Left ventricle myocardium inferior (tissue), 1 donor: ENCODE measurements at regions not wholly inside any gene's neighbourhood (a gene's known extent, or its start where the extent isn't known, plus 50 kb on each side); places are given as distances from the start of the nearest gene placed in this dataset.
"Not testable (repeated sequence)": the region's sequence is repeated elsewhere in the genome, so short reads cannot be mapped to it uniquely, and the experiment has no call there.

ENCODE experiments used
- DNase-seq: peaks from one replicate; pipeline ENCODE4 v3.0.0-alpha.2; 2020
- H3K27ac ChIP-seq: fragments of 200-600 bp; replicated peaks from 2 replicates; pipeline ENCODE4 v1.8.0; 2021
- H3K27me3 ChIP-seq: fragments of 200-600 bp; 2 replicates; pipeline ENCODE4 v1.8.0; 2021; ENCODE audit warnings: low read depth
- H3K36me3 ChIP-seq: fragments of 200-600 bp; 2 replicates; pipeline ENCODE4 v1.8.0; 2021
- H3K4me1 ChIP-seq: fragments of 200-600 bp; 2 replicates; pipeline ENCODE4 v1.8.0; 2021
- H3K4me3 ChIP-seq: fragments of 200-600 bp; 2 replicates; pipeline ENCODE4 v1.8.0; 2021; ENCODE audit warnings: mild to moderate bottlenecking, moderate library complexity
- H3K9me3 ChIP-seq: fragments of 200-600 bp; replicated peaks from 2 replicates; pipeline ENCODE4 v1.8.0; 2021
- CTCF ChIP-seq: fragments of 200-600 bp; IDR thresholded peaks from 2 replicates; pipeline ENCODE4 v1.8.0; 2021; ENCODE audit warnings: antibody characterized with exemption, mild to moderate bottlenecking, borderline replicate concordance
- intact Hi-C: fragments of 100-400 bp; cut with micrococcal nuclease; formaldehyde crosslinking; loops from one replicate; pipeline ENCODE4 v1.11.0; 2022
- donor health status: DM: no; HTN: yes; CAD: no; lungs with severe emphysema.

- Histone ChIP-seq H3K36me3 (no peaks in the 10 kb centered on the region), H3K4me3 (no peak overlapping the region), H3K9me3 (peaks cover 19% of the 10 kb centered on the region), H3K27ac (no peak overlapping the region), H3K4me1 (peaks cover 15% of the 10 kb centered on the region), H3K27me3 (no peaks in the 10 kb centered on the region)
- DNase-seq: no peak
- TF ChIP-seq CTCF: no peak
- intact Hi-C loops: no loop called here
These were observed 120.7 kb downstream of the PCSK1 start for GRCh38 chr5:96312383-96312782.

GRCh38 chr5:96307047-96307446, 126.0 kb downstream of the PCSK1 start:
- H3K27me3 ChIP-seq, H3K4me1 ChIP-seq, intact Hi-C loops, H3K27ac ChIP-seq, H3K4me3 ChIP-seq, H3K36me3 ChIP-seq, DNase-seq: not testable (repeated sequence)
- peaks cover 46% of the 10 kb centered on the region for H3K9me3 ChIP-seq

GRCh38 chr5:96302174-96302738, 130.8 kb downstream of the PCSK1 start:
- Histone ChIP-seq H3K4me3 (no peak overlapping the region), H3K4me1 (peaks cover 6% of the 10 kb centered on the region), H3K27me3 (no peaks in the 10 kb centered on the region), H3K27ac (no peak overlapping the region), H3K36me3 (no peaks in the 10 kb centered on the region), H3K9me3 (peaks cover 42% of the 10 kb centered on the region)
- DNase-seq: no peak
- intact Hi-C loops: no loop called here
- TF ChIP-seq CTCF: no peak

- Histone ChIP-seq H3K4me3 (no peak overlapping the region), H3K9me3 (peaks cover 42% of the 10 kb centered on the region), H3K27me3 (no peaks in the 10 kb centered on the region), H3K27ac (no peak overlapping the region), H3K4me1 (peaks cover 17% of the 10 kb centered on the region), H3K36me3 (no peaks in the 10 kb centered on the region)
- intact Hi-C loops: no loop called here
- no peak for DNase-seq
- no peak for TF ChIP-seq CTCF
These were observed 132.1 kb downstream of the PCSK1 start for GRCh38 chr5:96300976-96301375.

GRCh38 chr5:96297867-96298266, 135.2 kb downstream of the PCSK1 start:
- Histone ChIP-seq H3K36me3 (no peaks in the 10 kb centered on the region), H3K9me3 (peaks cover 22% of the 10 kb centered on the region), H3K4me1 (peaks cover 35% of the 10 kb centered on the region), H3K4me3 (no peak overlapping the region), H3K27ac (peak overlapping the region; percentile 34), H3K27me3 (no peaks in the 10 kb centered on the region)
- no peak for TF ChIP-seq CTCF
- intact Hi-C loops: no loop called here
- DNase-seq: no peak

- intact Hi-C loops: no loop called here
- no peak for DNase-seq
- H3K27ac ChIP-seq: peak overlapping the region; percentile 34
- no peak overlapping the region for H3K4me3 ChIP-seq
- no peaks in the 10 kb centered on the region for H3K27me3 ChIP-seq
- no peaks in the 10 kb centered on the region for H3K36me3 ChIP-seq
- H3K9me3 ChIP-seq: peaks cover 16% of the 10 kb centered on the region
- no peak for TF ChIP-seq CTCF
- H3K4me1 ChIP-seq: peaks cover 39% of the 10 kb centered on the region
These were observed 135.8 kb downstream of the PCSK1 start for GRCh38 chr5:96297290-96297689.
